ENCODE measurements at regions not wholly inside any gene's neighbourhood (a gene's known extent, or its start where the extent isn't known, plus 50 kb on each side); places are given as distances from the start of the nearest gene placed in this dataset.
A peak's percentile ranks its signal among the peaks of the same experiment; 100 is the strongest.
"Not testable (repeated sequence)": the region's sequence is repeated elsewhere in the genome, so short reads cannot be mapped to it uniquely, and the experiment has no call there.

GRCh38 chr15:100774044-100774443 is 105.6 kb upstream of the ALDH1A3 start:
- H3K9ac ChIP-seq (ENCODE audit: low read depth, low read length); H3K4me1 ChIP-seq (ENCODE audit: insufficient read depth, low read length); H3K27ac ChIP-seq (ENCODE audit: low read length); H3K9me3 ChIP-seq (ENCODE audit: insufficient read depth, low read depth, low read length); H3K36me3 ChIP-seq (ENCODE audit: insufficient read depth, low read depth, low read length); H3K4me3 ChIP-seq (ENCODE audit: low read length); H3K27me3 ChIP-seq (ENCODE audit: insufficient read depth, low read length): not testable (repeated sequence)

GRCh38 chr15:100775581-100776185 is 103.9 kb upstream of the ALDH1A3 start:
- no peak overlapping the region for H3K4me3 ChIP-seq (ENCODE audit: low read length)
- no peaks in the 10 kb centered on the region for H3K36me3 ChIP-seq (ENCODE audit: insufficient read depth, low read depth, low read length)
- H3K27ac ChIP-seq (ENCODE audit: low read length): no peak overlapping the region
- H3K27me3 ChIP-seq (ENCODE audit: insufficient read depth, low read length): no peaks in the 10 kb centered on the region
- H3K4me1 ChIP-seq (ENCODE audit: insufficient read depth, low read length): peaks cover 5% of the 10 kb centered on the region; the same call in 1 of the 2 replicates
- H3K9ac ChIP-seq (ENCODE audit: low read depth, low read length): no peak overlapping the region
- peaks cover 9% of the 10 kb centered on the region; the same call in 1 of the 2 replicates for H3K9me3 ChIP-seq (ENCODE audit: insufficient read depth, low read depth, low read length)

- H3K27ac ChIP-seq (ENCODE audit: low read length): no peak overlapping the region
- H3K9ac ChIP-seq (ENCODE audit: low read depth, low read length): no peak overlapping the region
- no peaks in the 10 kb centered on the region for H3K36me3 ChIP-seq (ENCODE audit: insufficient read depth, low read depth, low read length)
- H3K9me3 ChIP-seq (ENCODE audit: insufficient read depth, low read depth, low read length): peaks cover 9% of the 10 kb centered on the region; the same call in 1 of the 2 replicates
- peaks cover 3% of the 10 kb centered on the region; the same call in 1 of the 2 replicates for H3K4me1 ChIP-seq (ENCODE audit: insufficient read depth, low read length)
- H3K4me3 ChIP-seq (ENCODE audit: low read length): no peak overlapping the region
- no peaks in the 10 kb centered on the region for H3K27me3 ChIP-seq (ENCODE audit: insufficient read depth, low read length)
Measured at GRCh38 chr15:100777821-100778220, 101.8 kb upstream of the ALDH1A3 start.

GRCh38 chr15:100778831-100779288 is 100.8 kb upstream of the ALDH1A3 start:
- Histone ChIP-seq H3K9ac (ENCODE audit: low read depth, low read length) (no peak overlapping the region), H3K4me3 (ENCODE audit: low read length) (no peak overlapping the region), H3K9me3 (ENCODE audit: insufficient read depth, low read depth, low read length) (peaks cover 9% of the 10 kb centered on the region; the same call in 1 of the 2 replicates), H3K27ac (ENCODE audit: low read length) (no peak overlapping the region), H3K36me3 (ENCODE audit: insufficient read depth, low read depth, low read length) (no peaks in the 10 kb centered on the region), H3K27me3 (ENCODE audit: insufficient read depth, low read length) (no peaks in the 10 kb centered on the region), H3K4me1 (ENCODE audit: insufficient read depth, low read length) (no peaks in the 10 kb centered on the region)

GRCh38 chr15:100779331-100780207 is 100.1 kb upstream of the ALDH1A3 start:
- peaks cover 9% of the 10 kb centered on the region; the same call in 1 of the 2 replicates for H3K9me3 ChIP-seq (ENCODE audit: insufficient read depth, low read depth, low read length)
- H3K36me3 ChIP-seq (ENCODE audit: insufficient read depth, low read depth, low read length): no peaks in the 10 kb centered on the region
- H3K4me1 ChIP-seq (ENCODE audit: insufficient read depth, low read length): no peaks in the 10 kb centered on the region
- no peak overlapping the region for H3K4me3 ChIP-seq (ENCODE audit: low read length)
- no peak overlapping the region for H3K27ac ChIP-seq (ENCODE audit: low read length)
- H3K27me3 ChIP-seq (ENCODE audit: insufficient read depth, low read length): no peaks in the 10 kb centered on the region
- H3K9ac ChIP-seq (ENCODE audit: low read depth, low read length): no peak overlapping the region

GRCh38 chr15:100780208-100780800 is 99.3 kb upstream of the ALDH1A3 start:
- H3K9ac ChIP-seq (ENCODE audit: low read depth, low read length): no peak overlapping the region
- H3K27ac ChIP-seq (ENCODE audit: low read length): no peak overlapping the region
- H3K27me3 ChIP-seq (ENCODE audit: insufficient read depth, low read length): no peaks in the 10 kb centered on the region
- no peaks in the 10 kb centered on the region for H3K4me1 ChIP-seq (ENCODE audit: insufficient read depth, low read length)
- peaks cover 7% of the 10 kb centered on the region; the same call in 1 of the 2 replicates for H3K9me3 ChIP-seq (ENCODE audit: insufficient read depth, low read depth, low read length)
- no peak overlapping the region for H3K4me3 ChIP-seq (ENCODE audit: low read length)
- H3K36me3 ChIP-seq (ENCODE audit: insufficient read depth, low read depth, low read length): no peaks in the 10 kb centered on the region

- Histone ChIP-seq H3K4me3 (ENCODE audit: low read length) (no peak overlapping the region), H3K27me3 (ENCODE audit: insufficient read depth, low read length) (no peaks in the 10 kb centered on the region), H3K27ac (ENCODE audit: low read length) (peak overlapping the region; percentile 18), H3K9me3 (ENCODE audit: insufficient read depth, low read depth, low read length) (no peaks in the 10 kb centered on the region; the same call in 1 of the 2 replicates), H3K4me1 (ENCODE audit: insufficient read depth, low read length) (no peaks in the 10 kb centered on the region), H3K36me3 (ENCODE audit: insufficient read depth, low read depth, low read length) (no peaks in the 10 kb centered on the region), H3K9ac (ENCODE audit: low read depth, low read length) (no peak overlapping the region)
Measured at GRCh38 chr15:100781061-100781960, 98.3 kb upstream of the ALDH1A3 start.

GRCh38 chr15:100781961-100782530 is 97.6 kb upstream of the ALDH1A3 start:
- no peak overlapping the region for H3K9ac ChIP-seq (ENCODE audit: low read depth, low read length)
- H3K27ac ChIP-seq (ENCODE audit: low read length): no peak overlapping the region
- H3K4me1 ChIP-seq (ENCODE audit: insufficient read depth, low read length): no peaks in the 10 kb centered on the region
- H3K36me3 ChIP-seq (ENCODE audit: insufficient read depth, low read depth, low read length): no peaks in the 10 kb centered on the region
- H3K27me3 ChIP-seq (ENCODE audit: insufficient read depth, low read length): no peaks in the 10 kb centered on the region
- no peak overlapping the region for H3K4me3 ChIP-seq (ENCODE audit: low read length)
- no peaks in the 10 kb centered on the region; the same call in 1 of the 2 replicates for H3K9me3 ChIP-seq (ENCODE audit: insufficient read depth, low read depth, low read length)

GRCh38 chr15:100783291-100783690 is 96.3 kb upstream of the ALDH1A3 start:
- Histone ChIP-seq H3K27ac (ENCODE audit: low read length) (no peak overlapping the region), H3K9ac (ENCODE audit: low read depth, low read length) (no peak overlapping the region), H3K36me3 (ENCODE audit: insufficient read depth, low read depth, low read length) (no peaks in the 10 kb centered on the region), H3K4me1 (ENCODE audit: insufficient read depth, low read length) (no peaks in the 10 kb centered on the region), H3K27me3 (ENCODE audit: insufficient read depth, low read length) (no peaks in the 10 kb centered on the region), H3K4me3 (ENCODE audit: low read length) (no peak overlapping the region), H3K9me3 (ENCODE audit: insufficient read depth, low read depth, low read length) (no peaks in the 10 kb centered on the region; the same call in 1 of the 2 replicates)

GRCh38 chr15:100783760-100784492 is 95.7 kb upstream of the ALDH1A3 start:
- no peaks in the 10 kb centered on the region for H3K4me1 ChIP-seq (ENCODE audit: insufficient read depth, low read length)
- no peak overlapping the region for H3K9ac ChIP-seq (ENCODE audit: low read depth, low read length)
- no peak overlapping the region for H3K4me3 ChIP-seq (ENCODE audit: low read length)
- H3K27ac ChIP-seq (ENCODE audit: low read length): no peak overlapping the region
- H3K36me3 ChIP-seq (ENCODE audit: insufficient read depth, low read depth, low read length): no peaks in the 10 kb centered on the region
- no peaks in the 10 kb centered on the region for H3K27me3 ChIP-seq (ENCODE audit: insufficient read depth, low read length)
- H3K9me3 ChIP-seq (ENCODE audit: insufficient read depth, low read depth, low read length): no peaks in the 10 kb centered on the region; the same call in 1 of the 2 replicates
